HEK293 (cell line): ENCODE measurements at regions not wholly inside any gene's neighbourhood (a gene's known extent, or its start where the extent isn't known, plus 50 kb on each side); places are given as distances from the start of the nearest gene placed in this dataset.

Source experiments
- CTCF ChIA-PET: fragments of 350-600 bp; formaldehyde crosslinking; extraction: SDS; loops from one replicate; lab custom pipeline; 2021; ENCODE audit warnings: antibody characterized with exemption; lab: Yijun Ruan, JAX
- POLR2A ChIA-PET: fragments of 300-600 bp; formaldehyde crosslinking; extraction: SDS; loops from one replicate; lab custom pipeline; 2020; ENCODE audit warnings: antibody characterized with exemption, inconsistent platforms; lab: Yijun Ruan, JAX
- H3K27ac ChIP-seq: fragments of 200-500 bp; sonication (Bioruptor generic); 2 replicates; pipeline ENCODE4 v1.5.1; 2014; ENCODE audit warnings: low read depth, low read length, control low read depth, inconsistent platforms; ENCODE audit errors: extremely low read depth
- H3K36me3 ChIP-seq, 2 experiments: fragments of 200-500 bp in 1 of 2; sonication (Bioruptor generic) in 1 of 2; 1 replicate in 1 of 2; 2 replicates in 1 of 2; pipeline ENCODE4 v1.5.1; 2014 to 2017; ENCODE audit warnings: inconsistent platforms in 2 of 2, low read length in 2 of 2; ENCODE audit not compliant: control insufficient read depth in 2 of 2, insufficient read depth in 1 of 2
- H3K4me1 ChIP-seq: fragments of 200-500 bp; sonication (Bioruptor generic); 2 replicates; pipeline ENCODE4 v1.5.1; 2014; ENCODE audit warnings: mild to moderate bottlenecking, low read length, inconsistent platforms; ENCODE audit not compliant: control insufficient read depth, insufficient read depth
- H3K4me3 ChIP-seq: 2 replicates; pipeline ENCODE4 v1.5.1; 2011; ENCODE audit warnings: low read depth, mild to moderate bottlenecking, control low read depth, low read length, moderate library complexity
- H3K9me3 ChIP-seq: fragments of 200-500 bp; sonication (Bioruptor generic); 2 replicates; pipeline ENCODE4 v1.5.1; 2014; ENCODE audit warnings: low read depth, low read length, inconsistent platforms; ENCODE audit not compliant: control insufficient read depth, insufficient read depth
- BCL11B ChIP-seq: fragments of 450-650 bp; formaldehyde crosslinking; IDR thresholded peaks from 2 replicates; pipeline ENCODE4 v1.5.1; 2016; ENCODE audit warnings: low read depth, missing biosample characterization, missing genetic modification characterization
- GFI1B ChIP-seq: fragments of 450-650 bp; formaldehyde crosslinking; IDR thresholded peaks from 2 replicates; pipeline ENCODE4 v1.5.1; 2016; ENCODE audit warnings: missing biosample characterization, missing genetic modification characterization
- HOXA7 ChIP-seq: sonication (generic); formaldehyde crosslinking; IDR thresholded peaks from 2 replicates; pipeline ENCODE4 v1.8.1; 2022; ENCODE audit warnings: missing genetic modification reagents, borderline replicate concordance
- HOXC10 ChIP-seq: sonication (generic); formaldehyde crosslinking; IDR thresholded peaks from 2 replicates; pipeline ENCODE4 v1.8.1; 2023; ENCODE audit warnings: mild to moderate bottlenecking, missing genetic modification reagents
- PATZ1 ChIP-seq: fragments of 450-650 bp; formaldehyde crosslinking; IDR thresholded peaks from 2 replicates; pipeline ENCODE4 v1.5.1; 2016; ENCODE audit warnings: missing biosample characterization, missing genetic modification characterization
- REPIN1 ChIP-seq: fragments of 450-650 bp; formaldehyde crosslinking; IDR thresholded peaks from 2 replicates; pipeline ENCODE4 v1.5.1; 2017; ENCODE audit warnings: missing biosample characterization, missing genetic modification characterization, low read depth
- WT1 ChIP-seq: fragments of 450-650 bp; formaldehyde crosslinking; IDR thresholded peaks from 2 replicates; pipeline ENCODE4 v1.5.1; 2016; ENCODE audit warnings: missing biosample characterization, missing genetic modification characterization
- ZBTB21 ChIP-seq: fragments of 450-650 bp; formaldehyde crosslinking; IDR thresholded peaks from 2 replicates; pipeline ENCODE4 v1.5.1; 2017; ENCODE audit warnings: missing biosample characterization, missing genetic modification characterization
- ZBTB6 ChIP-seq: fragments of 450-650 bp; formaldehyde crosslinking; IDR thresholded peaks from 2 replicates; pipeline ENCODE4 v1.5.1; 2017; ENCODE audit warnings: missing biosample characterization, missing genetic modification characterization
- ZEB2 ChIP-seq: fragments of 450-650 bp; formaldehyde crosslinking; IDR thresholded peaks from 2 replicates; pipeline ENCODE4 v1.5.1; 2016; ENCODE audit warnings: missing biosample characterization, missing genetic modification characterization
- ZNF155 ChIP-seq: fragments of 450-650 bp; formaldehyde crosslinking; IDR thresholded peaks from 2 replicates; pipeline ENCODE4 v1.5.1; 2016; ENCODE audit warnings: missing biosample characterization, missing genetic modification characterization
- ZNF169 ChIP-seq: fragments of 450-650 bp; formaldehyde crosslinking; IDR thresholded peaks from 2 replicates; pipeline ENCODE4 v1.5.1; 2016; ENCODE audit warnings: missing biosample characterization, missing genetic modification characterization
- ZNF202 ChIP-seq: fragments of 450-650 bp; formaldehyde crosslinking; IDR thresholded peaks from 2 replicates; pipeline ENCODE4 v1.5.1; 2016; ENCODE audit warnings: missing biosample characterization, missing genetic modification characterization, borderline replicate concordance
- ZNF302 ChIP-seq: fragments of 450-650 bp; formaldehyde crosslinking; IDR thresholded peaks from 2 replicates; pipeline ENCODE4 v1.5.1; 2016; ENCODE audit warnings: missing biosample characterization, missing genetic modification characterization, low read depth
- ZNF585B ChIP-seq: fragments of 450-650 bp; formaldehyde crosslinking; IDR thresholded peaks from 2 replicates; pipeline ENCODE4 v1.5.1; 2016; ENCODE audit warnings: missing biosample characterization, missing genetic modification characterization
- ZNF654 ChIP-seq: fragments of 450-650 bp; formaldehyde crosslinking; IDR thresholded peaks from 2 replicates; pipeline ENCODE4 v1.5.1; 2016; ENCODE audit warnings: low read depth, missing biosample characterization, missing genetic modification characterization
- ZNF658 ChIP-seq: fragments of 450-650 bp; formaldehyde crosslinking; IDR thresholded peaks from 2 replicates; pipeline ENCODE4; 2016; ENCODE audit warnings: missing biosample characterization, missing genetic modification characterization
- ZSCAN16 ChIP-seq: fragments of 450-650 bp; formaldehyde crosslinking; IDR thresholded peaks from 2 replicates; pipeline ENCODE4 v1.5.1; 2016; ENCODE audit warnings: missing biosample characterization, missing genetic modification characterization
- ZSCAN5A ChIP-seq: fragments of 450-650 bp; formaldehyde crosslinking; IDR thresholded peaks from 2 replicates; pipeline ENCODE4 v1.5.1; 2016; ENCODE audit warnings: missing biosample characterization, missing genetic modification characterization
- TF ChIP-seq, protein P1 (sequence below): fragments of 450-650 bp; formaldehyde crosslinking; IDR thresholded peaks from 2 replicates; pipeline ENCODE4 v1.5.1; 2016; ENCODE audit warnings: missing biosample characterization, missing genetic modification characterization
- TF ChIP-seq, protein P2 (sequence below): fragments of 450-650 bp; formaldehyde crosslinking; IDR thresholded peaks from 2 replicates; pipeline ENCODE4 v1.5.1; 2016; ENCODE audit warnings: missing biosample characterization, missing genetic modification characterization
- TF ChIP-seq, protein P3 (sequence below): fragments of 450-650 bp; formaldehyde crosslinking; IDR thresholded peaks from 2 replicates; pipeline ENCODE4 v1.5.1; 2016; ENCODE audit warnings: missing biosample characterization, missing genetic modification characterization
- TF ChIP-seq, protein P4 (sequence below): fragments of 450-650 bp; formaldehyde crosslinking; IDR thresholded peaks from 2 replicates; pipeline ENCODE4 v1.5.1; 2016; ENCODE audit warnings: missing biosample characterization, missing genetic modification characterization

DNA sequence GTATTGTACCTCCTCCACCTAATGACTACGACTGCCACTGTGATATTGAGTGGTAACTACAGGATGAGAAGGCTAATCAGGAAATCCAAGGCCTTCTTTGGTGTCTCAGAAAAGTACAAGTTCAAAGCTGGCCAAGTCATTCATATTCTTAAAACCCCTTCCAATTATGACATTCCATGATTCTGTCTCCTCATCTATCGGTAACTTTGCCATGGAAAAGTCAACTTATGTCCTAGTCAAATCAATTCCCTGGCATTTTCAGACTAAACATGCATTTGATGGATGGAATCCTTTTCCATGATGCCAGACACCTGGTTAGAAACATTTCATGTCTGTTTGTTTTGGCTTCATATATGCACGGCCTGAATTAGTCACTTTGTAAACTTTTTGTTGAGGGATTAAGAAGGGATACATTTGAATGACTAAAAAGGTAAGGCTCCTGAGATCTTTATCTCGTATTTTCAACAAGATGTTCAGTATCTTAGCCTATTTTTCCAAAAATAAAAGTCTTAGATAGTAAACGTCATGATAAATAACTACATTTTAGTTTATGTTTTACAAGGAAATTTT lies 186.5 kb downstream of the NHLRC3 start (continued):
- TF ChIP-seq, protein P1, sequence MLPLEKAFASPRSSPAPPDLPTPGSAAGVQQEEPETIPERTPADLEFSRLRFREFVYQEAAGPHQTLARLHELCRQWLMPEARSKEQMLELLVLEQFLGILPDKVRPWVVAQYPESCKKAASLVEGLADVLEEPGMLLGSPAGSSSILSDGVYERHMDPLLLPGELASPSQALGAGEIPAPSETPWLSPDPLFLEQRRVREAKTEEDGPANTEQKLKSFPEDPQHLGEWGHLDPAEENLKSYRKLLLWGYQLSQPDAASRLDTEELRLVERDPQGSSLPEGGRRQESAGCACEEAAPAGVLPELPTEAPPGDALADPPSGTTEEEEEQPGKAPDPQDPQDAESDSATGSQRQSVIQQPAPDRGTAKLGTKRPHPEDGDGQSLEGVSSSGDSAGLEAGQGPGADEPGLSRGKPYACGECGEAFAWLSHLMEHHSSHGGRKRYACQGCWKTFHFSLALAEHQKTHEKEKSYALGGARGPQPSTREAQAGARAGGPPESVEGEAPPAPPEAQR (tag by site-specific recombination), result no peak
- TF ChIP-seq ZSCAN5A (tag by site-specific recombination), result no peak

GRCh38 chr13:39225860-39226259 lies 187.6 kb downstream of the NHLRC3 start:
- CTCF ChIA-PET, result no interaction called here
- no peaks in the 10 kb centered on the region for H3K4me1 ChIP-seq
- H3K9me3 ChIP-seq, result no peaks in the 10 kb centered on the region
- no peak overlapping the region for H3K4me3 ChIP-seq
- H3K36me3 ChIP-seq, result no peaks in the 10 kb centered on the region
- POLR2A ChIA-PET, result no interaction called here
- TF ChIP-seq HOXA7 (no peak), ZNF155 (tag by site-specific recombination) (no peak), HOXC10 (CRISPR knock-in tag) (no peak), ZEB2 (tag by site-specific recombination) (no peak), REPIN1 (tag by site-specific recombination) (no peak), WT1 (tag by site-specific recombination) (no peak), ZNF302 (no peak), BCL11B (tag by site-specific recombination) (no peak), ZNF169 (tag by site-specific recombination) (no peak), ZNF202 (tag by site-specific recombination) (no peak)
- TF ChIP-seq, protein P2, sequence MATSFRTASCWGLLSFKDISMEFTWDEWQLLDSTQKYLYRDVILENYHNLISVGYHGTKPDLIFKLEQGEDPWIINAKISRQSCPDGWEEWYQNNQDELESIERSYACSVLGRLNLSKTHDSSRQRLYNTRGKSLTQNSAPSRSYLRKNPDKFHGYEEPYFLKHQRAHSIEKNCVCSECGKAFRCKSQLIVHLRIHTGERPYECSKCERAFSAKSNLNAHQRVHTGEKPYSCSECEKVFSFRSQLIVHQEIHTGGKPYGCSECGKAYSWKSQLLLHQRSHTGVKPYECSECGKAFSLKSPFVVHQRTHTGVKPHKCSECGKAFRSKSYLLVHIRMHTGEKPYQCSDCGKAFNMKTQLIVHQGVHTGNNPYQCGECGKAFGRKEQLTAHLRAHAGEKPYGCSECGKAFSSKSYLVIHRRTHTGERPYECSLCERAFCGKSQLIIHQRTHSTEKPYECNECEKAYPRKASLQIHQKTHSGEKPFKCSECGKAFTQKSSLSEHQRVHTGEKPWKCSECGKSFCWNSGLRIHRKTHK (tag by site-specific recombination), result no peak
- TF ChIP-seq, protein P3, sequence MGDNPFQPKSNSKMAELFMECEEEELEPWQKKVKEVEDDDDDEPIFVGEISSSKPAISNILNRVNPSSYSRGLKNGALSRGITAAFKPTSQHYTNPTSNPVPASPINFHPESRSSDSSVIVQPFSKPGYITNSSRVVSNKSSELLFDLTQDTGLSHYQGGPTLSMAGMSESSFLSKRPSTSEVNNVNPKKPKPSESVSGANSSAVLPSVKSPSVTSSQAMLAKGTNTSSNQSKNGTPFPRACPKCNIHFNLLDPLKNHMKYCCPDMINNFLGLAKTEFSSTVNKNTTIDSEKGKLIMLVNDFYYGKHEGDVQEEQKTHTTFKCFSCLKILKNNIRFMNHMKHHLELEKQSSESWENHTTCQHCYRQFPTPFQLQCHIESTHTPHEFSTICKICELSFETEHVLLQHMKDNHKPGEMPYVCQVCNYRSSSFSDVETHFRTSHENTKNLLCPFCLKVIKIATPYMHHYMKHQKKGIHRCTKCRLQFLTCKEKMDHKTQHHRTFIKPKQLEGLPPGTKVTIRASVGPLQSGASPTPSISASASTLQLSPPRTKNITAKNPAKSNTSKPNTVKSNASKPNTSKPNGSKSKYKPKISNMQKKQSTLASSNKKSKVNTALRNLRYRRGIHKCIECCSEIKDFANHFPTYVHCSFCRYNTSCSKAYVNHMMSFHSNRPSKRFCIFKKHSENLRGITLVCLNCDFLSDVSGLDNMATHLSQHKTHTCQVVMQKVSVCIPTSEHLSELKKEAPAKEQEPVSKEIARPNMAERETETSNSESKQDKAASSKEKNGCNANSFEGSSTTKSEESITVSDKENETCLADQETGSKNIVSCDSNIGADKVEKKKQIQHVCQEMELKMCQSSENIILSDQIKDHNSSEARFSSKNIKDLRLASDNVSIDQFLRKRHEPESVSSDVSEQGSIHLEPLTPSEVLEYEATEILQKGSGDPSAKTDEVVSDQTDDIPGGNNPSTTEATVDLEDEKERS (tag by site-specific recombination), result no peak
- TF ChIP-seq, protein P4, sequence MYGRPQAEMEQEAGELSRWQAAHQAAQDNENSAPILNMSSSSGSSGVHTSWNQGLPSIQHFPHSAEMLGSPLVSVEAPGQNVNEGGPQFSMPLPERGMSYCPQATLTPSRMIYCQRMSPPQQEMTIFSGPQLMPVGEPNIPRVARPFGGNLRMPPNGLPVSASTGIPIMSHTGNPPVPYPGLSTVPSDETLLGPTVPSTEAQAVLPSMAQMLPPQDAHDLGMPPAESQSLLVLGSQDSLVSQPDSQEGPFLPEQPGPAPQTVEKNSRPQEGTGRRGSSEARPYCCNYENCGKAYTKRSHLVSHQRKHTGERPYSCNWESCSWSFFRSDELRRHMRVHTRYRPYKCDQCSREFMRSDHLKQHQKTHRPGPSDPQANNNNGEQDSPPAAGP (tag by site-specific recombination), result no peak
- no peak overlapping the region for H3K27ac ChIP-seq

GRCh38 chr13:39226359-39226758 lies 188.1 kb downstream of the NHLRC3 start:
- H3K9me3 ChIP-seq, result no peaks in the 10 kb centered on the region
- no peak for TF ChIP-seq ZNF658
- TF ChIP-seq GFI1B (tag by site-specific recombination), result no peak
- no peak for TF ChIP-seq ZSCAN16 (tag by site-specific recombination)
- no peak for TF ChIP-seq ZBTB6
- no peak for TF ChIP-seq ZBTB21 (tag by site-specific recombination)
- TF ChIP-seq HOXA7, result no peak
- TF ChIP-seq ZNF654 (tag by site-specific recombination), result no peak
- TF ChIP-seq PATZ1 (tag by site-specific recombination), result no peak
- TF ChIP-seq ZNF585B (tag by site-specific recombination), result no peak
- H3K27ac ChIP-seq, result no peak overlapping the region
- ChIA-PET CTCF (no interaction called here), POLR2A (no interaction called here)
- no peaks in the 10 kb centered on the region for H3K36me3 ChIP-seq
- H3K4me1 ChIP-seq, result no peaks in the 10 kb centered on the region
- H3K4me3 ChIP-seq, result no peak overlapping the region
